ENCODE measurements at regions not wholly inside any gene's neighbourhood (a gene's known extent, or its start where the extent isn't known, plus 50 kb on each side); places are given as distances from the start of the nearest gene placed in this dataset.

GRCh38 chr6:91266156-91266555 lies 679.3 kb upstream of the MAP3K7 start:
- no peak for DNase-seq
- no peak overlapping the region for H4K91ac ChIP-seq (ENCODE audit: insufficient read length, low read depth, low read length)

More at GRCh38 chr6:91266156-91266555, 679.3 kb upstream of the MAP3K7 start:
- Histone ChIP-seq H3K9me3 (ENCODE audit: control insufficient read depth, low read depth, low read length) (no peaks in the 10 kb centered on the region), H3K27ac (ENCODE audit: insufficient read length, low read depth, low read length) (no peak overlapping the region), H3K4ac (ENCODE audit: low read depth, low read length) (no peak overlapping the region), H3K79me1 (ENCODE audit: insufficient read depth, low read depth, low read length, poor library complexity, severe bottlenecking) (no peaks in the 10 kb centered on the region), H2BK12ac (ENCODE audit: insufficient read length, low read depth, low read length) (no peak overlapping the region), H4K8ac (replicated peaks; ENCODE audit: insufficient read length, low read depth, low read length) (no peak overlapping the region), H3K23ac (ENCODE audit: insufficient read length, low read depth, low read length) (no peak overlapping the region), H3T11ph (ENCODE audit: low read length) (no peak overlapping the region), H3K79me2 (ENCODE audit: insufficient read depth, low read length) (no peaks in the 10 kb centered on the region), H3K18ac (ENCODE audit: insufficient read length, low read depth, low read length) (no peak overlapping the region), H2BK120ac (ENCODE audit: low read depth, low read length, poor library complexity, severe bottlenecking) (no peak overlapping the region), H3K27me3 (ENCODE audit: insufficient read depth, low read length) (no peaks in the 10 kb centered on the region), H2BK5ac (ENCODE audit: insufficient read length, low read length) (no peak overlapping the region), H2BK15ac (ENCODE audit: low read depth, low read length) (no peak overlapping the region), H2AK5ac (ENCODE audit: insufficient read length, low read length) (no peak overlapping the region), H4K5ac (ENCODE audit: insufficient read length, low read depth, low read length) (no peak overlapping the region), H3K4me2 (ENCODE audit: insufficient read depth, insufficient read length, low read length) (no peak overlapping the region), H3K9ac (ENCODE audit: extremely low read depth, insufficient read length, low read length) (no peak overlapping the region), H2BK20ac (ENCODE audit: low read depth, low read length, poor library complexity, severe bottlenecking) (no peak overlapping the region), H3K4me1 (ENCODE audit: insufficient read depth, low read length) (no peaks in the 10 kb centered on the region), H3K14ac (ENCODE audit: insufficient read depth, low read length) (no peak overlapping the region), H2AFZ (ENCODE audit: low read length) (no peak overlapping the region), H4K20me1 (ENCODE audit: control insufficient read depth, insufficient read depth, insufficient read length) (no peaks in the 10 kb centered on the region), H3K56ac (ENCODE audit: insufficient read length, low read depth, low read length) (no peak overlapping the region), H3K23me2 (ENCODE audit: insufficient read length, low read depth, low read length, poor library complexity, severe bottlenecking) (no peaks in the 10 kb centered on the region)
- no peak for TF ChIP-seq CTCF (conservative IDR thresholded peaks at IDR 0.05)
- no peak overlapping the region for H3K4me3 Mint-ChIP-seq
- no peaks in the 10 kb centered on the region; a peak in 1 of 5 replicates for H3K9me3 Mint-ChIP-seq
- no peaks in the 10 kb centered on the region for H3K36me3 Mint-ChIP-seq (ENCODE audit: insufficient read depth in 1 of 3, low read depth in 3 of 3)
- peaks cover 2% of the 10 kb centered on the region; the same call in 1 of the 2 replicates for H3K27me3 Mint-ChIP-seq (ENCODE audit: low read depth)
- H3K27ac Mint-ChIP-seq = no peak overlapping the region
- 0 out of 4 replicates have a peak, but pooled peaks cover 0 to 3% of the 10 kb centered on the region in 2 experiments for H3K4me1 Mint-ChIP-seq

All from H9 (cell line).